Inflammatory macrophage (primary cell): ENCODE measurements at regions not wholly inside any gene's neighbourhood (a gene's known extent, or its start where the extent isn't known, plus 50 kb on each side); places are given as distances from the start of the nearest gene placed in this dataset.
"Not testable (repeated sequence)": the region's sequence is repeated elsewhere in the genome, so short reads cannot be mapped to it uniquely, and the experiment has no call there.

Experiments used
- DNase-seq, 2 donors: peaks; one replicate each; pipeline ENCODE4 v3.0.0-alpha.2; 2020 to 2022

DNA sequence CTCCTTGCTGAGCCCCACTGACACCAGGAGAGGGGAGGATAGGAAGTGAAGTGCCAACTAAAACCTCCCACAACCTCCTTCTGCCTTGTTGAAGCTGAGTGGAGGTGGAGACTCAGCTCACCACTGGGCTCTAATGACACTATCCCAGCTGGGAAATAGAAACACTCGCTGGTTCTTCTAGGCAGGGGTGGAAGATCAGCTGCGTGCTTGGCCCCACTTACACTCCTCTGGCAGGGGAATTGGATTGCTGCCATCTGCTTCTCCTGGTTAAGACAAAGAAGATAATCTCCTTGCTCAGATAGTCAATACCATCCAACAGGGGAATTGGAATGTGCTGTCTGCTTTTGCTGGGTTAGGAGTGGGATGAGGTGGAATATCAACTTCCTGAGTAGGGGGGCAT is 392.5 kb downstream of the ZNF674 start:
- DNase-seq: no peak

DNA sequence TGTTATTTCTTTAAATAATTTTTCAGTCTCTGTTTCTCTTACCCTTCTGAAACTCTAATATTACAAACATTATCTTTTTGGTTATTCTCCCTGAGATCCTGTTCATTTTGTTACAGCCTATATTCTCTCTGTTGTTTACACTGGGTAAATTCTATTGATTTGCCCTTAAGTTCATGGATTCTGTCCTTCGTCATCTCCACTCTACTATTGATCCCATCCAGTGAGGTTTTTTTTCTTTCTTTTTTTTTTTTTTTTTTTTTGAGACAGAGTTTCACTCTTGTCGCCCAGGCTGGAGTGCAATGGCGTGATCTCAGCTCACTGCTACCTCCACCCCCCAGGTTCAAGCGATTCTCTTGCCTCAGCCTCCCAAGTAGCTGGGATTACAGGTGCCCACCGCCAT is 393.9 kb downstream of the ZNF674 start:
- DNase-seq: not testable (repeated sequence)

DNA sequence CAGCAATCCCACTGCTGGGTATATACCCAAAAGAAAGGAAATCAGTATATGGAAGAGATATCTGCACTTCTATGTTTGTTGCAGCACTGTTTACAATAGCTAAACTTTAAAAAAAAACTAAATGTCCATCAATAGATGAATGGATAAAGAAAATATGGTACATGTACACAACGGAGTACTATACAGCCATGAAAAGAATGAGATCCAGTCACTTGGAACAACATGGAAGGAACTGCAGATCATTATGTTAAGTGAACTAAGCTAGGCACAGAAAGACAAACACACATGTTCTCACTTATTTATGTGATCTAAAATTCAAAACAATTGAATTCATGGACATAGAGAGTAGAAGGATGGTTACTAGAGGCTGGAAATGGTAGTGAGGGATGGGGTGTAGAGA is 400.7 kb downstream of the ZNF674 start:
- no peak for DNase-seq

DNA sequence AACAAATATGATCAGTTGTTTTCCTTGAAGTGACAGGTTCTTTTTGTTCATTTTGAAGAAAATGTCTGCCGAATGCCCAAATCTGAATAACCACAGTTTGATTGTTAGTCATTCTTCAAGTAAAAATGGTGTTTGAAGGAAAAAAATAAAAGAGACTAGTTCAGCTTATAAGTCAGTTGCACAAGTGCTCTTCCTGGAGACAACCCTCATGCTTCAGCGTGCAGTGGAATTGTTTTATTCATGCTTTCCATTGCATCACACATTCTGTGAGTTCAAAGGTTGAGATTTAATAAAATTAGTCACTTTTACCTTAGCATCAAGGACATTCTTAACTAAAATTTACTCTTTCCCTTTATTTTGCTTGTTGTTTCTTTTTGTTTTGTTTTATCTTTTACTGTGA is 404.9 kb downstream of the ZNF674 start:
- no peak for DNase-seq

DNA sequence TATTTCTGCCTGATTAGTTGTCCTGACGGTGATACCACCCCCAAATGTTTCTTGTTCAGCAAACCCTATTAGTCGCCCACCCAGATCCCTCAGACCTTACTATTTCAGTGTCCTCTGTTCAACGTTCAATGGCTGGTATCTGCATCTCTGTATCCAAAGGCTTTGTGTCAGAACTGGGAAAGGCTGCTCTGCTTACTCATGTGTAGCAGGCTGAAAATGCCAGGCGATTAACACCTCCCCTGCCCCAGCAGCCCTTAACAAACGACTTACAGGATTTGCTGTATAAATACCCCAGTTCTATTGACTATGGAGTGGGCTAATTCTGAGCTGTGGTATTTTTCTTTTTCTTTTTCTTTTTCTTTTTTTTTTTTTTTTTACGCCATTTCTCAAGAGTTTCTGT is 415.0 kb downstream of the ZNF674 start:
- DNase-seq: no peak

DNA sequence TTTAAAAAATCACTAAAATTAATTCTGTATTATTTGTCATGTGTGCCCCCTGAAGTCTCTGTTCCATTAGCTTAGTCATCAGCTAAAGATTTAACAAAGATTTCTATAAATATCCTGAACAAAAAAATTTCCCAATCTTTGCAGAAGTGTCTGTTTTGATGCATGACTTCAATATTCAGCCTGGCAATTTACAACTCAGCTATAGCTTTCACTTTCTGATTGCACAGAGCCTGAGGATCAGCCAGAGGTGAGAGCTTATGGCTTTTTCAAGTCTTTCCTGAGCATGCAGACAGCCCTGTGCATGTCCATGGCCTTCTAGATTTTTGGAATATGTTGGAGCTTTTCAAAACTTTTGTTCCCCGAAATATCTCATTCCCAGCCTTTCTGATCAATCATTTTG is 420.1 kb downstream of the ZNF674 start:
- DNase-seq: peak; percentile 24 to 34

DNA sequence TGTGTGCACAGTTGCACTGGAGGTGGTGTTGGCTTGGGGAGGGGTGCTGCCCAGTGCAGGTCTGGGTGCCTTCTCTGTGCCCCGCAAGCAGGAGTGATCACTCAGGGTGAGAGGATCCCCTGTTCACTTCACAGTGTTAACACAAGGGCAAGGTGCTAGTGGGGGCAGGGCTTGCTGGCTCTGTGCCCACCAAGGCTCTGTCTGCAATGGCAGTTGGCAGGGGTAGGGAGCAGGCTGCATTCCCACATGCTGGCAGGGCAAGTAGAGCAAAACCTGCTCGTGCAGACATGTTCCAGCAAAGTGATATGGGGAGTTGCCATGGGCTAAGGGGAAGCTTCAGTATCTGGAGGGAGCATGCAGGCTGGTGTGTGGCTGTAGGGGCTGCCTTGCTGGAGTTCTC is 428.0 kb downstream of the ZNF674 start:
- no peak for DNase-seq

DNA sequence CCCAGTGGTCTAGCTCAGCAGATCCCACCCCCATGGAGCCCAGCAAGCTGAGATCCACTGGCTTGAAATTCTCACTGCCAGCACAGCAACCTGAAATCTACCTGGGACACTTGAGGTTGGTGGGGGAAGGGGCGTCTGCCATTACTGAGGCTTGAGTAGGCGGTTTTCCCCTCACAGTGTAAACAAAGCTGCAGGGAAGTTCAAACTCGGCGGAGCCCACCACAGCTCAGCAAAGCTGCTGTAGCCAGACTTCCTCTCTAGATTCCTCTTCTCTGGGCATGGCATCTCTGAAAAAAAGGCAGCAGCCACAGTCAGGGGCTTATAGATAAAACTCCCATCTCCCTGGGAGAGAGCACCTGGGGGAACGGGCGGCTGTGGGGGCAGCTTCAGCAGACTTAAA is 457.9 kb downstream of the ZNF674 start:
- not testable (repeated sequence) for DNase-seq

DNA sequence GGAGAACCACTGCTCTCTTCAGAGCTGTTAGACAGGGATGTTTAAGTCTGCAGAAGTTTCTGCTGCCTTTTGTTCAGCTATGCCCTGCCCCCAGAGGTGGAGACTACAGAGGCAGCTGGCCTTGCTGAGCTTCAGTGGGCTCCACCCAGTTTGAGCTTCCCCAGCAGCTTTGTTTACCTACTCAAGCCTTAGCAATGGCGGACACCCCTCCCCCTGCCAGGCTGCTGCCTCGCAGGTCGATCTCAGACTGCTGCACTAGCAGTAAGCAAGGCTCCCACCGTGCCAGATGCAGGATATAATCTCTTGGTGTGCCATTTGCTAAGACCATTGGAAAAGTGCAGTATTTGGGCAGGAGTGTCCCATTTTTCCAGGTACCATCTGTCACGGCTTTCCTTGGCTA is 465.1 kb downstream of the ZNF674 start:
- not testable (repeated sequence) for DNase-seq

DNA sequence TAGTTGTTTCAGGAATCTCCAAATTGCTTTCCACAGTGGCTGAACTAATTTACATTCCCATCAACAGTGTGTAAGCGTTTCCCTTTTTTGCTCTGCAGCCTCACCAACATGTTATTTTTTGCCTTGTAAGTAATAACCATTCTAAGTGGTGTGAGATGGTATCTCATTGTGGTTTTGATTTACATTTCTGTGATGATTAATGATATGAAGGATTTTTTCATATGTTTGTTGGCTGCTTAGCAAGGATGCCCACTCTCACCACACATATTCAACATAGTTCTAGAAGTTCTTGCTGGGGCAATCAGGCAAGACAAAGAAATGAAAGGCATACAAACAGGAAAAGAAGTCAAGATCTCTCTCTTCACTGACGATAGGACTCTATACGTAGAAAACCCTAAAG is 472.4 kb downstream of the ZNF674 start:
- no peak for DNase-seq

DNA sequence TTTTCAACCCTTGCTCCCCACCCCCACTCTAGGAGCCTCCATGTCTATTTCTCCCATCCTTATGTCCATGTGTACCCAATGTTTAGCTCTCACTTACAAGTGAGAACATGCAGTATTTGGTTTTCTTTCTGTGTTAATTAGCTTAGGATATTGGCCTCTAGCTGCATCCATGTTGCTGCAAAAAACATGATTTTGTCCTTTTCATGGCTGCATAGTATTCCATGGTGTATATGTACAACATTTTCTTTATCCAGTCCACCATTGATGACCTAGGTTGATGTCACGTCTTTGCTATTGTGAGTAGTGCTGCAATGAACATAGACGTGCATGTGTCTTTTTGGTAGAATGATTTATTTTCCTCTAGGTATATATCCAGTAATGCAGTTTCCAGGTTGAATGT is 472.8 kb downstream of the ZNF674 start:
- no peak for DNase-seq

DNA sequence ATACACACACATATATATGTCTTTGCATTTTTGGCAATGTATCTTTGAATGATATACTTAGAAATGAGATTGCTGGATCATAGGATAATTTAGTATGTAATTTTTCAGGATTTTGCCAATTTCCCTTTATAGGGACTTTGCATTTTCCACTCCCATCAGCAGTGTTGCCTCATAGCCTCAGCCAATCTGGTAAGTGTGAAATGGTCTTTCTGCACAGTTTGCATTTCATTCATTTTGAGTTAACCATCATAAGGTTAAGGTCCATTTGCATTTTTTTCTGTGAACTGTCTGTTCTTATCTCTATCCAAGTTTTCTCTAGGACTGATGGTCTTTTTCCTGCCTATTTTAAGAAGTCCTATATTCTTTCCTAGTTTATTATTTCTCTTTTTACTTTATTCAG is 474.8 kb downstream of the ZNF674 start:
- no peak for DNase-seq

DNA sequence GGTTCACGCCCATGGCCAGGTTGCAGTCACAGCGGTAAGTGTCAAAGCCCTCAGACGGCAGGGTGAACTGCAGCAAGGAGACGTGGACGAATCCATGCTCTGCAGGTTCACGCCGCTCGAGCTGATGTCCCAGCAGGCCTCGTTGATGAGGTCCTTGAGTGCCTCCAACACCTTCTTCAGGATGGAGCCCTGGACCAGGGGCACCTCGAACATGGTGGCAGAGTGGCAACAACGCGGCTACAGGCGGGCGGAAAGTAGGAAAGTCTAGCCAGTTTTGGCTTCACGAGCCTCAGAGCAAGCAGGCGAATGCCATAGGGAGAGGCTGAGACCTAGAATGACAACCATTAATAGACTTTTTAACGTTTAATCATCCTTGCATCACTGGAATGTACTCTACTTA is 485.9 kb downstream of the ZNF674 start:
- no peak for DNase-seq

DNA sequence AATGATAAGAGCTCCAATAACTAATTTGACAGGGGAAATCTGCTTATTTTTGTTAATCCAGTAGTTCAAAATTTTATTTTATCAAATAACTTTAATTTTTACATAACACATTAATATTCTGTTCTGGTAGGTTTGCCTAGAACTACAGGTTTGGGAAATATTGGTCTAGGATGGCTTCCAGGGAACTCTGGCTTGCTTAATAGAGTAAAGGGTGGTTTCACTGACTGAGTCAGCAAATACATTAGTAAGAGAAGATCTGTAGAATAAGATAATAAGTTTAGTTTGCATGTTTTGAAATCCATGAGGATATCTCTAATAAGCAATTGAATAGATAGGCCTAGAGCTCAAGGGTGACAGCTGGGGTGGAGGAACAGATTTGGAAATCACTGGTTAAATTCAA is 500.7 kb downstream of the ZNF674 start:
- no peak for DNase-seq

DNA sequence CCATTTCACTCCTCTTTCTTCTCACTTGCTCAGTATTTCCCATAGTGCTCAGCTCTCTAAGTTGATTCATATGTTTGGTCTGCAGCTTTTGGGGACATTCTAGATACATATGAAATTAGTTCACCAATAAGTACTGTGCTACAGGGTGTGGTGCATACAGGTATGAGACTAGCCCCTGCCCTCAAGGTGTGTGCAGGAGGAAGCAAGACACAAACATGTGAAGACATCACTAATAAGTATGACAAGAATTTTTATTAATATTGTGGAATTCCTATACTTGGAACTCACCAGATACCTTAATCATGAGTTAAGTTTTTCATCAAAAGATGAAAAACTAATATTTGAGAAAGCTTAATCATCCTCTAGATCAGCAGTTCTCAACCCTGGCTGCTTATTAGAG is 505.2 kb downstream of the ZNF674 start:
- no peak for DNase-seq

DNA sequence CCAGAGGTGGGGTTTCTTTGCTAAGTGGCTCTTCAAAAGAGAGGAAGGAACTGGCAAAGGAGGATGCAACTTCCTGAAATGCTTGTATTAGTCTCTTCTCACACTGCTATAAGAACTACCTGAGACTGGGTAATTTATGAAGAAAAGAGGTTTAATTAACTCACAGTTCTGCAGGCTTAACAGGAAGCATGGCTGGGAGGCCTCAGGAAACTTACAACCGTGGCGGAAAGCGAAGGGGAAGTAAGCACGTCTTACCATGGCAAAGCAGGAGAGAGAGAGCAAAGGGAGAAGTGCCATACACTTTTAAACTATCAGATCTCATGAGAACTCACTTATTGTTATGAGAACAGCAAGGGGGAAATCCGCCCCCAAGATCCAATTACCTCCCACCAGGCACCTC is 505.7 kb downstream of the ZNF674 start:
- DNase-seq: no peak

DNA sequence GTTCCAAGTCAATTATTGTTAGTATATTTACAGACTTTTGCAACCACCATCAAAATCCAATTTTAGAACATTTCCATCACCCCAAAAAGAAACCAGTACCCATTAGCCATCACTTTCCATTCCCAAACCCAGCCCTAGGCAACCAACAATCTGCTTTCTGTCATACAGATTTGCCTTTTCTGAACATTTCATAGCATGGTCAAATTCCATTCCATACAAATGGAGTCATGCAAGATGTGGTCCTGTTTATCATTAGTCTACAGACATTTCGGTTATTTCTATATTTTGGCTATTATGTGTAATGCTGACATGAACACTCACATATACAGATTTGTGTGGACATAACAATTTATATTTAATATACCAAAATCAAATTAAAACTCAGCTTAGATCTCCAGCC is 508.7 kb downstream of the ZNF674 start:
- no peak for DNase-seq

DNA sequence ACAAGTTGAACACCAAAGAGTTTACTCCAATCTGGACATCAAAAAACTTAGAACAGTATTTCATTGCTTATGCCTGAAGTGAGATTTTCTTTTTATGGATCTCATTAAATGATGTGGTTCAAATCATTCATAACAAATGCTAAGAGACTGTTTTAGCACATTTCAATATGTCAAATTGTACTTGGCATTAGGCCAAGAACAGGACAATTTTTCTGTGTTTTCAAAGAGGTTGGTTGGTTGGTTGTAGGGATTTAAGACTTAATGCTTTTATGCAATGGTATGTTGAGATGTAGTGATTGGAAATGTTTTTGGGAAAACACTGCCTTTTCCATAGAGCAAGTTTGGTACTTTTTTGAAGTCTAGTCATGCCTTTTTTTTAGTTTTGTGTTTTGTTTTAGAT is 510.4 kb downstream of the ZNF674 start:
- DNase-seq: no peak

DNA sequence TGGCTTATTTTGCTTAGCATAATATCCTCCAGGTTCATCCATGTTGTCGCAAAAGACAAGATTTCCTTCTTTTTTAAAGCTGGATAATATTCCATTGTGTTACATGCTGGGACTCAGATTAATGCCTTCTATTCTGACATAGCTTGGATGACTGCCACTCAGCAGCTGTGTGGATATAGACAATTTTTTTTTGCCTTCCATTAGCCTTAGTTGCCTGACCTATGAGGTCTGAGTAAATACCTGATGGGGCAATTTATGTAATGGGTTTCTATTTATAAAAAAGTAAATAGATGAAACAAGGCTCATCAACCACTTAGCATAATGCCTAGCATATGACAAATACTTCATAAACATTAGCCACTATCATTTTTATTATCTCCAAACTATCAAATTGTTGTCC is 515.4 kb downstream of the ZNF674 start:
- DNase-seq: no peak

DNA sequence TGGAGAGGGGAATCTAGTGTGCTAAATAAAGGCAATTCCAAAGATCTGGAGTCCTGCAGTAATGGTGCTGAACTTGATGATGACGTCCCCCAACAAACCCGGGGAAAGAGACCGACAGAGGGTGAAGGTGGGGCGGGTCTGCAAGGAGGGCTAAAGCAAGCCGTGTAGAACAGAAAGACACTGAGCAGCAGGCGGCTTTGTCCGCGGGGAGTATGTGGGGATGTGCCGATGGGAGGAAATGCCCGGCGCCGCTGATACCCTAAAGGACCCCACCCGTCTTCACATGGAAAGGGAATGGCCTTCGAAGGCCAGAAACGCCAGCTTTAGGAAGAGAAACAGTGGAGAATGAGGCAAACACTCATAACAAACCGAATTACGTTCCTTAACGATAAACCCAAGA is 528.9 kb downstream of the ZNF674 start:
- no peak for DNase-seq

DNA sequence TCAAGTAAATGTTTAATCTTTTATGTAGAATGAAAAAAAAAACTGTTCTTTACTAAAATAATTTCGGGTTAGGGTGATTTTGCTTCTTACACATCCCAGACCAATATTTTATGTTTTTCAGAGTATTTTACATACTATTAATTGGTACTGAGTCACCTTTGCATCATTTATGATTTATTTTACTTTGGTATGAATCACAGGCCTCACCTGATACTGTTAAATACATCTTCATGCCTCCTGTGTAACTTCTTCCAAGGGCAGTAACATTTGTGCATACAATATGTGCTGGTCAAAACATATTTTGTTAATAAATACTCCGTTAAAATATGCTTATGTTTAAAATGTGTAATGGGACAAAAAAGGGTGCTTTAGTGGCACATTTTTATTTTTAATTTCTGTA is 529.6 kb downstream of the ZNF674 start:
- no peak for DNase-seq

DNA sequence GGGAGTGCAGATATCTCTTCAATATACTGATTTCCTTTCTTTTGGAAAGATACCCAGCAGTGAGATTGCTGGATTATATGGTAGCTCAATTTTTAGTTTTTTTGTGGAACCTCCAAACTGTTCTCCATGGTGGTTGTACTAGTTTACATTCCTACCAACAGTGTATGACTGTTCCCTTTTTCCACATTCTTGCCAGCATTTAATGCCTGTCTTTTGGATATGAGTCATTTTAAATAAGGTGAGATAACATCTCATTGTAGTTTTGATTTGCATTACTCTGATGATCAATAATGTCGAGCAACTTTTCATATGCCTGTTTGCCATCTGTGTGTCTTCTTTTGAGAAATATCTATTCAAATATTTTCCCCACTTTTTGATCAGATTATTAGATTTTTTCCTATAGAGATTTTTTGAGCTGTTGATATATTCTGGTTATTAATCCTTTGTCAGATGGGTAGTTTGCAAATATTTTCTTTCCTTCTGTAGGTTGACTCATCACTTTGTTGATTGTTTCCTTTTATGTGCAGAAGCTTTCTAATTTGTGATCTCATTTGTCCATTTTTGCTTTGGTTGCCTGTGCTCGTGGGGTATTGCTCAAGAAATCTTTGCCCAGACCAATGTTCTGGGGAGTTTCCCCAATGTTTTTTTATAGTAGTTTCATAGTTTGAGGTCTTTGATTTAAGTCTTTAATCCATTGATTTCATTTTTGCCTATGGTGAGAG is 552.7 kb downstream of the ZNF674 start:
- no peak for DNase-seq

DNA sequence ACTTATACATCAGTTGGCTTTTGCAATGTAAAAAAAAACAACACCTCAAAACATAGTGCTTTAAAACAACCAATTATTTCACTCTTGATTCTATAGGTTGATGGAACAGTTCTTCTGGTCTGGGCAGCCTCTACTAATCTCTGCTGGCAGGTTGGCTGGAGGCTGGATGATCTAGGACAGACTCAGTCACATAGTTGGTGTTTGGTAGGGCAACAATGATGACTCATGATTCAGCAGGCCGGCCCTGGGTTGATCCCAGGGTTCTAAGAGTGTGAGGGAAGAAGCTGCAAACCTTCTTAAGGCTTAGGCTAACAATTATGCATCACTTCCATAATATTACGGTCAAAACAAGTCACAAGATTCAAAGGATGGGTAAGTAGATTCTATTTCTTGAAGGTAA is 558.2 kb downstream of the ZNF674 start:
- DNase-seq: no peak

DNA sequence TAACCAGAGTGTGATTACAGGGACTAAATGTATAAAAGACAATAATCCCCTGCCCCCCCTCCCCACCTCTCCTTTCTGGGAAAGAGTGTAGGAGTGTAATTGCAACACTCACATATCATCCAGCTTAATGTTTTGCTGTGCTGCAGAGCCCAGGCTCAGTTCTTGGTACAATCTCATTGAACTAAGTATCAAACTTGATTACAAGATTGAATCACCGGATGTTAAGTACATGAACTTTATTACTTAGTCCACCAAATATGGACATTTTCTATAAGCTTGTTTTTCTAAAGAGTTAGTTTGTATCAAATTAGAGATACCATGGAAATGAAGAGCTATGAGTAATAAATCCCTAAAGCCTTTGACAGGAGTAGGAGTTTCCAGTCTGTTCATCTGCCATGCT is 559.1 kb downstream of the ZNF674 start:
- DNase-seq: no peak

DNA sequence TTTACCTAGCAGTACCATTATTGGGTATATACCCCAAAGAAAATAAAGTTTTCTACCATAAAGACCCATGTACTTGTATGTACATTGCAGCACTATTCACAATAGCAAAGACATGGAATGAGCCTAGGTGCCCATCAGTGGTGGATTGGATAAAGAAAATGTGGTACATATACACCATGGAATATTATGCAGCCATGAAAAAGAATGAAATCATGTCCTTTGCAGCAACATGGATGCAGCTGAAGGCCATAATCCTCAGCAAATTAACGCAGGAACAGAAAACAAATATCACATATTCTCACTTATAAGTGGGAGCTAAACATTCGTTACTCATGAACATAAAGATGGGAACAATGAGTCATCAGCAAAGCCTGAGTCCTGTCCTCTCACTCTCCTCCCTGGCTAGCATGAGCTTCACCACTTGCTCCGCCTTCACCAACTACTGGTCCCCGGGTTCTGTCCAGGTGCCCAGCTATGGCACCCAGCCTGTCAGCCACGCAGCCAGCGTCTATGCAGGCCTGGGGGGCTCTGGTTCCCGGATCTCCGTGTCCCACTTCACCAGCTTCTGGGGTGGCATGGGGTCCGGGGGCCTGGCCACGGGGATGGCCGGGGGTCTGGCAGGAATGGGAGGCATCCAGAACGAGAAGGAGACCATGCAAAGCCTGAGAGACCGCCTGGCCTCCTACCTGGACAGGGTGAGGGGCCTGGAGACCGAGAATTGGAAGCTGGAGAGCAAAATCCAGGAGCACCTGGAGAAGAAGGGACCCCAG is 562.1 kb downstream of the ZNF674 start:
- DNase-seq: not testable (repeated sequence)
